Activated naive CD4-positive, alpha-beta T cell treated with anti-CD3 and anti-CD28 coated beads, Interleukin-2, amount 50 U/mL, for 24 hours (primary cell): ENCODE measurements at regions not wholly inside any gene's neighbourhood (a gene's known extent, or its start where the extent isn't known, plus 50 kb on each side); places are given as distances from the start of the nearest gene placed in this dataset.
"Not testable (repeated sequence)": the region's sequence is repeated elsewhere in the genome, so short reads cannot be mapped to it uniquely, and the experiment has no call there.

ENCODE experiments used
- H3K27ac Mint-ChIP-seq: one replicate; pipeline ENCODE4 v1.8.0; 2021; ENCODE audit warnings: mild to moderate bottlenecking, mixed read lengths
- H3K27me3 Mint-ChIP-seq: one replicate; pipeline ENCODE4 v1.8.0; 2021; ENCODE audit warnings: mixed read lengths
- H3K36me3 Mint-ChIP-seq: one replicate; pipeline ENCODE4 v1.8.0; 2021; ENCODE audit warnings: mixed read lengths
- H3K4me1 Mint-ChIP-seq: one replicate; pipeline ENCODE4 v1.8.0; 2021; ENCODE audit warnings: mixed read lengths
- H3K4me3 Mint-ChIP-seq: one replicate; pipeline ENCODE4 v1.8.0; 2021; ENCODE audit warnings: mild to moderate bottlenecking, mixed read lengths
- H3K9me3 Mint-ChIP-seq: one replicate; pipeline ENCODE4 v1.8.0; 2021; ENCODE audit warnings: mixed read lengths

DNA sequence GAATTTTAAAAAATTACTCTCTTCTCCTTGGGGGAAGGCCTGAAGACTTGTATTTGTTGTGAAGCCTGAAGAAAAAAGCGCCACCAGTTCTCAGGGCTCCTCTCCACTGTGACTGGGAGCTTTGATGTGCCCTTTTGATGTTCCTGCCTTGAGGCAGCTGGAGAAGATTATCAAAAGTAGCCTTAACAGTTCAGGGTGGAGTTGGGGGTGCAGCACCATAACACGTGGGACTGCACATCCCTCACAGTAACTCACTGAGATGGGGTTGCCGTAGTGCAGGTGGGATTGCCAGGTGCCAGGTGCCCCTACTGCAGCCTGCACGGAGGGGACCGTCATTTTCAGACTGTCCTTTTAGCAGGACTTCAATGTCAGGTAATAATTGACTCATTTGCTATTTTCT is 474.1 kb downstream of the ETNK1 start:
- Mint-ChIP-seq H3K4me1 (no peaks in the 10 kb centered on the region), H3K27ac (no peak overlapping the region), H3K36me3 (no peaks in the 10 kb centered on the region), H3K4me3 (no peak overlapping the region), H3K9me3 (no peaks in the 10 kb centered on the region), H3K27me3 (no peaks in the 10 kb centered on the region)

DNA sequence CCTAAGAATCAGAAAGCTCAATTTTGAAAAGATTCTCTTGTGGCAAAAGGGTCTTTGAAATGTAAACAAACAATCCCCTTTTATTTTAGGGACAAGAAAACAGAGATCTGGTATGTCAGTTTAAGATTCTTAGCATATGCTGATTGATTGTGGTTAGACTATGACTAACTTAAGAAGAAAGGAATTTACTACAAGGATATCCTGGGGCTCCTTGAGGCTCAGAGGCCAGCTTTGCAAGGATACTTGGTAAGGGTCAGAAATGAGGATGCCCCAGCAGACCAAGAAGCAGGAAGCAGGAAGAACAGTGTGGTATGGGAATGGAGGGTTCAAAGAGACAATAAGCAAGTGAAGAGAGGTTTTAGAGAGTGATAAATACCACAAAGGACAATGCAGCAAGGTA is 474.6 kb downstream of the ETNK1 start:
- H3K9me3 Mint-ChIP-seq, result no peaks in the 10 kb centered on the region
- no peak overlapping the region for H3K4me3 Mint-ChIP-seq
- no peaks in the 10 kb centered on the region for H3K27me3 Mint-ChIP-seq
- H3K4me1 Mint-ChIP-seq, result no peaks in the 10 kb centered on the region
- no peak overlapping the region for H3K27ac Mint-ChIP-seq
- H3K36me3 Mint-ChIP-seq, result no peaks in the 10 kb centered on the region

DNA sequence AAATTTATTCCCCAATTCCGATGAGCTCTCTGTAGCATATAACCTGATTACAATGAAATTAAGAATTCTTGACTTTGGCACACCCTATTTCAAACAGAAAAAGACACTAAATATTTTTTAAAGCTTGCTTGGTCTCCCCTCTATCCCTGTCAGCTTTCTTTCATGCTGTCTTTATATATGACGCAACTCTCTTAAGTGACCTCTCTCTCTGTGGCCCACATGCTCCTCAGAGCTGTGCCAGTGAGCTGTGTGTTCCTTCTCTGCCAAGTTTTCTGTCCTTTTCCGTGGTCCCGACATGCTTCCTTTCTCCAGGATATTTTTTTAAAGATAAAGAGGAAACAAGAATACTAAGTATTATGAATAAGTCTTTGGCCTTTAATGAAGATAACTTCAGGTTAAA is 484.0 kb downstream of the ETNK1 start:
- no peaks in the 10 kb centered on the region for H3K4me1 Mint-ChIP-seq
- no peaks in the 10 kb centered on the region for H3K27me3 Mint-ChIP-seq
- no peaks in the 10 kb centered on the region for H3K36me3 Mint-ChIP-seq
- H3K4me3 Mint-ChIP-seq, result no peak overlapping the region
- no peaks in the 10 kb centered on the region for H3K9me3 Mint-ChIP-seq
- H3K27ac Mint-ChIP-seq, result no peak overlapping the region

DNA sequence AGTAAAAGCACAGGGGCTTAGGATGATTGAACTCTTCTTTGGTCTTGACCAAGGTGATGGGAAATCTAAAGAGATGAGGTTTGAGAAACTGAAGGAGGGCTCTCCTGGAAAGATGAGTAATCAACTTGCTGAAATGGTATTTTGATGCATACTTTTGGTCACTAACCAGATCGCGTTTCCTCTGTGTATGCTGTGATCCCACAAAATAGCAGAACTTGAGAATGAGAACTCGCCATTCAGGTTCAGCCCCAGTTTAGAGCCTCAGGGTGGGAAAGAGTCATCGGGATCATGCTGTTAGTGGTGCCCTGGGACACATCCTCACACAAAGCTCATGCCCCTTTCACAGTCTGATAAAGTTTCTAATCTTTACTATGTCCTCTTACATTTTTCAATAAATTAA is 488.8 kb downstream of the ETNK1 start:
- Mint-ChIP-seq H3K27me3 (no peaks in the 10 kb centered on the region), H3K4me1 (no peaks in the 10 kb centered on the region), H3K4me3 (no peak overlapping the region), H3K27ac (no peak overlapping the region), H3K36me3 (no peaks in the 10 kb centered on the region), H3K9me3 (no peaks in the 10 kb centered on the region)

DNA sequence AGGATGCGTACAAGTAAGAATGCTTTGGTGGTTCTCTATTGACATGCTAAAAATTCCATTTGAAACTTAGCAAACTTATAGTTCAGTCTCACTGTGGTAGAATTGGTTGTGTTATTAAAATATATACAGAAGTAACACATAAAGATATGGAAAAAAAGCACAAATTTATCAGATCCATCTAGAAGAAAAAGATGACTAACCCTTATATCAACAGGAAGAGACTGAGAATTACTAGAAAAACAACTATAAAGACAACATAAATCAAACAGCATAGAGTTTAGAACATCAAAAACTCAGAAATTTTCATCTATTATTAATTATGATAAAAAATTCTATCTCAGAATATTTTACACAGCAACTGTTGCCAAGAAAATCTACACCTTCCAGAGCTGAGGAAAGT is 491.0 kb downstream of the ETNK1 start:
- no peaks in the 10 kb centered on the region for H3K4me1 Mint-ChIP-seq
- H3K36me3 Mint-ChIP-seq, result no peaks in the 10 kb centered on the region
- no peaks in the 10 kb centered on the region for H3K9me3 Mint-ChIP-seq
- no peak overlapping the region for H3K27ac Mint-ChIP-seq
- H3K4me3 Mint-ChIP-seq, result no peak overlapping the region
- no peaks in the 10 kb centered on the region for H3K27me3 Mint-ChIP-seq

DNA sequence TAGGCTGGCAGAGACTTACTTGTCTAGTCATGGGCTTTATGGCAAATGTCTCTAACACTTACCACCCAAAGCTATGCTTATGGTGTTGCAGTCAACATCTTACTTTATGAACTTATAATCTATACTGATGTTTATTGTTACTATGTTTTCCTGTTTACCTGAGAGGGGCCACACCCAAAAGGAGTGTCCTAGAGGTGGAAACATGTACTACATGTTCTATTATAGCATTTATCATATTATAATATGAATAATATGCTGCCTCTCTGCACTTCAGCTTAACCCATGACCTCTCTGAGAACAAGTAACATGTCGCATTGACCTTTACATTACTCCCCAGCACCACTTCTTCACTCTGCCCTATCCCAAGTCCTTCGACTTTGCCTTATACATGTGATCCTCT is 501.8 kb downstream of the ETNK1 start:
- no peaks in the 10 kb centered on the region for H3K36me3 Mint-ChIP-seq
- no peak overlapping the region for H3K27ac Mint-ChIP-seq
- no peaks in the 10 kb centered on the region for H3K27me3 Mint-ChIP-seq
- no peaks in the 10 kb centered on the region for H3K4me1 Mint-ChIP-seq
- no peak overlapping the region for H3K4me3 Mint-ChIP-seq
- no peaks in the 10 kb centered on the region for H3K9me3 Mint-ChIP-seq

DNA sequence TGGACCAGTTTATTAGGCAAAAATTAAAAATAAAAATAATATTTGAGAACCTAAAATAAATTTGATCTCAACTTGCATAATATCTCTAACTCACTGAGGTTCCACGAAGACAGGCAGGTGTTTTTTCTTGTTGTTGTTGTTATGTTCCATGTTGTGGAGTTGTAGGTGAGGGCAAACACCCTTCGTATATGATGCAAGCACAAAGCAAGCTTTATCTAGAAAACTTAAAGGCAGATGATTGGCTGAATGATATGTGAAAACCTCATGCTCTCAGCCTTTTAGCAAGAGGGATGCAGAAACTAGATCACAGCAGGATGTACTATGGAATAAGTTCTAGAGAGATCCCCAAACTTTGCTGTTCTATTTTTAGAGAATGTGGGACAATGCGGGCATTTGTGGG is 502.7 kb downstream of the ETNK1 start:
- no peak overlapping the region for H3K27ac Mint-ChIP-seq
- H3K27me3 Mint-ChIP-seq, result no peaks in the 10 kb centered on the region
- H3K4me1 Mint-ChIP-seq, result no peaks in the 10 kb centered on the region
- no peaks in the 10 kb centered on the region for H3K9me3 Mint-ChIP-seq
- H3K4me3 Mint-ChIP-seq, result no peak overlapping the region
- H3K36me3 Mint-ChIP-seq, result no peaks in the 10 kb centered on the region

DNA sequence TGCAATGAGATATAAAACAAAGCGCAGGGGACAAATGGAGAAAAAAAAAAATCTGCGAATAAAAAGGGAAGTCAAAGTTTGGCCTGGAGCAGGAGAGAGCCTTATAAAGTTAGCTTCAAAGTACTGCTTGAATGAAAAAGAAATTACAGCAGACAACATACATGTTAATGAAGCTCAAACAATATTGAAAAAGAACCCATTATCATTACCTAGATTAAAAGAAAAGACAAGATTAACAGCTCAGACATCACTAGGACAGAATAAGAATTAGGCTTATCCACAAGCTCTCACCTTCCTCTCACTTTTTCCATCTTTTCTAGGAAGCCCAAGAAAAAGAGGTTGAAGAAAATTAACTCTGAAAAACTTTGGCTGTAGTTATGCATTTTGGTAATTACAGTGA is 503.5 kb downstream of the ETNK1 start:
- H3K9me3 Mint-ChIP-seq, result no peaks in the 10 kb centered on the region
- no peak overlapping the region for H3K27ac Mint-ChIP-seq
- no peaks in the 10 kb centered on the region for H3K4me1 Mint-ChIP-seq
- no peaks in the 10 kb centered on the region for H3K36me3 Mint-ChIP-seq
- H3K4me3 Mint-ChIP-seq, result no peak overlapping the region
- no peaks in the 10 kb centered on the region for H3K27me3 Mint-ChIP-seq

DNA sequence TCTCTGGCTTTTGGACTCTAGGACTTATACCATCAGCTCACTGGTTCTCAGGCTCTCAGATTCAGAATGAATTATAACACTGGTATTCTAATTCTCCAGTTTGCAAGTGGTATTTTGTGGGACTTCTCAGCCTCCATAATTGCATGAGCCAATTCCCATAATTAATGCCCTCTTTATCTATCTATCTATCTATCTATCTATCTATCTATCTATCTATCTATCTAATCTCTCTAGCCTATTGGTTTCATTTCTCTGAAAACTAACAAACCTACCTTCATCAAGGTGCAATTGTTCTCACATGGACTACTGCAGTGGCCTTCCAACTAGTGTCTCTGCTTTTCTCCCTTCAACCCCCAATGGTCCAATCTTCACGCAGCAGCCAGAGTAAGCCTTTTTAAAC is 507.4 kb downstream of the ETNK1 start:
- H3K36me3 Mint-ChIP-seq, result no peaks in the 10 kb centered on the region
- no peaks in the 10 kb centered on the region for H3K27me3 Mint-ChIP-seq
- H3K4me1 Mint-ChIP-seq, result no peaks in the 10 kb centered on the region
- H3K27ac Mint-ChIP-seq, result no peak overlapping the region
- no peaks in the 10 kb centered on the region for H3K9me3 Mint-ChIP-seq
- no peak overlapping the region for H3K4me3 Mint-ChIP-seq

DNA sequence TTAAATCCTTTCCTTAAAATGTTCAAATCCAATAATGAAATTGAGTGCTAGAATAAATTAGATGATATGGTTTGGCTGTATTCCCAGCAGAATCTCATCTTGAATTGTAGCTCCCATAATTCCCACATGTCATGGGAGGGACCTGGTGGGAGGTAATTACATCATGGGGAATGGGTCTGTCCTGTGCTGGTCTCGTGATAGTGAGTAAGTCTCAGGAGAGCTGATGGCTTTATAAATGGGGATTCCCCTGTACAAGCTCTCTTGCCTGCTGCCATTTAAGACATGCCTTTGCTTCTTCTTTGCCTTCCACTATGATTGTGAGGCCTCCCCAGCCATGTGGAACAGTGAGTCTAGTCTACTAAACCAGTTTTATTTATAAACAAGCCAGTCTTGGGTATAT is 508.5 kb downstream of the ETNK1 start:
- no peaks in the 10 kb centered on the region for H3K36me3 Mint-ChIP-seq
- H3K27me3 Mint-ChIP-seq, result no peaks in the 10 kb centered on the region
- H3K27ac Mint-ChIP-seq, result no peak overlapping the region
- H3K4me1 Mint-ChIP-seq, result no peaks in the 10 kb centered on the region
- no peak overlapping the region for H3K4me3 Mint-ChIP-seq
- no peaks in the 10 kb centered on the region for H3K9me3 Mint-ChIP-seq

DNA sequence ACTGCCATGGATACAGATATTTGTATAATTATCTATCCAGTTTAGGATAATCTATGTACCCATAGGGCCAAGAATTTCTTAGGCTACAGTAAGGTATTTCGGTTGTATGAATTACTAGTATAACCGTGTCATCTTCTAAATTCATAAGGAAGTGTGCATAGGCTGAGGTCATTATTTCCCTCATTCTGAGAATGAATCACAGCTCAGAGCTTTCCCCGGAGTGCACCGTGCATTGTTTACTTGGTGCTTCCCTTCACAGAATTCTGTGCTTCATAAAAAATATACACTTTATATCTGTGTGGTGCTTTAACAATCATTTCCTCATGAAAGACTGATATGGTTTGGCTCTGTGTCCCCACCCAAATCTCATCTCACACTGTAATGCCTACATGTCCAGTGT is 514.1 kb downstream of the ETNK1 start:
- Mint-ChIP-seq H3K4me1 (no peaks in the 10 kb centered on the region), H3K9me3 (no peaks in the 10 kb centered on the region), H3K36me3 (no peaks in the 10 kb centered on the region), H3K27me3 (no peaks in the 10 kb centered on the region), H3K27ac (no peak overlapping the region), H3K4me3 (no peak overlapping the region)

DNA sequence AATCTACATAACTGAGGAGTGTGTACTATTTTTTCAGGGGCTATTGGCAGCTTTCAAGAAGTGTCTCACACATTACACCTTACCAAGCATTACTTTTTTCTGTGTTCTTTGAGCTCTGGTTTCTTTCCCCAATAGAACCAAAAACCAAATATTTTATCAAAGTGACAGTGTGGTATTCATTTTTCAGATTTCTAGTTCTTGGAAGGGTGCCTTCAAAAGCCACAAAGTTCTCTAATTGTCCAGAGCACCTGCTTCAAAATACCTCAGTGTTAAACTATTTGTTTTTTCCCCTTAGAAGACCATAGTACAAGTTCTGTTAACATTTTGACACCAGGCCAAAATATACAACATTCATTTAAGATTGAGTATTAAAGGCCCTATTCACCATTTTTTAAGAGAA is 515.7 kb downstream of the ETNK1 start:
- no peak overlapping the region for H3K27ac Mint-ChIP-seq
- H3K9me3 Mint-ChIP-seq, result peaks cover 14% of the 10 kb centered on the region
- no peak overlapping the region for H3K4me3 Mint-ChIP-seq
- H3K27me3 Mint-ChIP-seq, result no peaks in the 10 kb centered on the region
- H3K4me1 Mint-ChIP-seq, result no peaks in the 10 kb centered on the region
- no peaks in the 10 kb centered on the region for H3K36me3 Mint-ChIP-seq

DNA sequence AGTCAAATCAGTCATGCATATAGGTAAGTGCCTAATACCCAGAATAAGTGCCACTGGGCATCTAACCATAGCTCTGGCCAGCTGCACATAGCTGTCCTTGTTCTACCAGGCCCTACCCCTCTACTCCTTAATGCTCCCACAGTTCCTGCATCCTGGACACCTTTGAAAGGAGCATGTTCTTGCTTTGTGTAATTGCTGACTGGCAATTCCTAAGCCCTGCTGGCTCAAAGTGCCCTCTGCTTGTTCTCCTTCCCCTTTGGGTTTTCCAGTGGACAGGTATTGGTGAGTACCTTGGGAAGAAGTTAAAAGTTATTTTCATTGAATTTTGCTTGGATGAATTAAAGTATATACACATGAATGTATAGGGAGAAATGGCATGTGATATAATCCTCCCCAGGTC is 516.4 kb downstream of the ETNK1 start:
- H3K27ac Mint-ChIP-seq, result no peak overlapping the region
- H3K4me3 Mint-ChIP-seq, result no peak overlapping the region
- H3K27me3 Mint-ChIP-seq, result no peaks in the 10 kb centered on the region
- H3K4me1 Mint-ChIP-seq, result no peaks in the 10 kb centered on the region
- H3K9me3 Mint-ChIP-seq, result peaks cover 15% of the 10 kb centered on the region
- H3K36me3 Mint-ChIP-seq, result no peaks in the 10 kb centered on the region

DNA sequence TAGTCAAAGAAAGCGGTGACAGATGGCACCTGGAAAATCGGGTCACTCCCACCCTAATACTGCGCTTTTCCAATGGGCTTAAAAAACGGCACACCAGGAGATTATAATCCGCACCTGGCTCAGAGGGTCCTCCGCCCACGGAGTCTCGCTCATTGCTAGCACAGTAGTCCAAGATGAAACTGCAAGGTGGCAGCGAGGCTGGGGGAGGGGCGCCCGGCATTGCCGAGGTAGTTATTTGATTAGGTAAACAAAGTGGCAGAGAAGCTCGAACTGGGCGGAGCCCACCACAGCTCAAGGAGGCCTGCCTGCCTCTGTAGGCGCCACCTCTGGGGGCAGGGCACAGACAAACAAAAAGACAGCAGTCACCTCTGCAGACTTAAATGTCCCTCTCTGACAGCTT is 521.1 kb downstream of the ETNK1 start:
- not testable (repeated sequence) for H3K27ac Mint-ChIP-seq, H3K27me3 Mint-ChIP-seq

DNA sequence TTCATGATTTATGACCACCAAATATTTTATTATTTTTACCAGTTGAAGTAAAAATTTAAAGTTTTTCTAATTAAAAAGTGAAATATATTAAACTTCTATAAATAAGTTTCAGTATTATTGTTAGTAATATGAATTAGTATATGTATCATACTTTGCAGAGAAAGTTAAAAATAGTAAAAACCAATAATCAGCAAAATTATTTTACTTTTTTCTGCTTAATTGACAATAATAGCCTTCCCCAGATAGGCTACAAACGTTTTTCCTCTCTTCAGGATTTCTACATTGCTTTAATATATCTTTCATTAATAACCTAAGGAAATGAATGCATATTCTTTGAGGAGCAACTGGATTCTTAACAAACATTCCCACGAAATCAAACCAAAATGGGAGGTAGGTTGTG is 543.5 kb downstream of the ETNK1 start:
- Mint-ChIP-seq H3K27ac (no peak overlapping the region), H3K4me3 (no peak overlapping the region), H3K4me1 (no peaks in the 10 kb centered on the region), H3K27me3 (no peaks in the 10 kb centered on the region), H3K36me3 (no peaks in the 10 kb centered on the region), H3K9me3 (peaks cover 5% of the 10 kb centered on the region)

More for the DNA sequence above, 521.1 kb downstream of the ETNK1 start:
- not testable (repeated sequence) for H3K4me1 Mint-ChIP-seq, H3K36me3 Mint-ChIP-seq, H3K4me3 Mint-ChIP-seq
- H3K9me3 Mint-ChIP-seq, result peaks cover 15% of the 10 kb centered on the region

DNA sequence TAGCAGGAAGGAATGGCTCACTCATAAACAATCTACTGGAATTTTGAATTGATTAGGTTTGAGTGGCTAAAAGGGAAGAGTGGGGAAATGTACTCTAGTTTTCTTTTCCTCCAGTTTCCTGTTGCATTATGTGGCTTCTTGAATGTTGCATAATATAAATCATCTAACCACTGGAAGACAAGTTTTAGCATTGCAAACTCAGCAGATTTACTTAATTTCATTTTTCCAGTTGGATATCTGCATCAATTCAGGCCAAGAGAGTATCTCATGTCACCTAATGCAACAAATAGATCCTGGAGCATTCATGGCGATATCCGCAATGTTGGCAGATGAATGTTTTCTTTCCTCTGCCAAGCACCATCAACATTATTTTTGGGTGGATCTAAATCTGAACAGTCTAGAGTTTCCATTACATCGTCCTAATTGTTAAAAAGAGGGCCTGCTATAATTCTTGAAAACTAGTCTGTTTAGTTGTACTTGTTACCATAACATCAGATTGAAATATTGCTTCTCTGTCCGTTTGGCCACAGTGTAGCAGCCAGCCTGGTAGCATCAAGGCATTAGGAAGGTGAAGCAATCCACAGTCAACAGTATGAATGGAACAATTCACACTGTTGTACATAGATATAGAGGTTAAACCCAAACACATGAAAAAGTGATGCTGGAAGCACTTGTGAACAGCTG is 544.2 kb downstream of the ETNK1 start:
- Mint-ChIP-seq H3K27me3 (peaks cover under 1% of the 10 kb centered on the region), H3K36me3 (no peaks in the 10 kb centered on the region), H3K4me3 (no peak overlapping the region), H3K9me3 (peaks cover 5% of the 10 kb centered on the region), H3K27ac (no peak overlapping the region), H3K4me1 (no peaks in the 10 kb centered on the region)

DNA sequence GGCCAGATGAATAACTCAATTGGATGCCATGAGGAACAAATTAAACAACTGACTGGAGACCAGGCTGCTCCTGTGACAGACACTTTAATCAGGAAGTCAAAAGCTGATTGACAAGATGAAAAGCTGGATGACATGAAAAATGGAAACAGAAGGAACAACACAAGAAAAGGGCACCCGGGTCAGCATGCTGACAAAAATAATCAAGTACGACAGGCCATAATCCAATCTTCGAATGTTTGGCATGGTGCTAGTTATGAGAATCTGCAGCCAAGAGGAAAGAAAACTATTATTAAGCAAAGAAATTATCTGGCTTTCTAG is 544.7 kb downstream of the ETNK1 start:
- no peak overlapping the region for H3K4me3 Mint-ChIP-seq
- H3K9me3 Mint-ChIP-seq, result peaks cover 4% of the 10 kb centered on the region
- H3K27me3 Mint-ChIP-seq, result peaks cover 1% of the 10 kb centered on the region
- H3K4me1 Mint-ChIP-seq, result no peaks in the 10 kb centered on the region
- H3K27ac Mint-ChIP-seq, result no peak overlapping the region
- no peaks in the 10 kb centered on the region for H3K36me3 Mint-ChIP-seq
